Loucy (cell line): ENCODE measurements at regions not wholly inside any gene's neighbourhood (a gene's known extent, or its start where the extent isn't known, plus 50 kb on each side); places are given as distances from the start of the nearest gene placed in this dataset.

Experiments
- H2AFZ ChIP-seq: fragments of 200-600 bp; sonication (generic); 2 replicates; pipeline ENCODE4 v1.6.0; 2016; ENCODE audit warnings: antibody characterized with exemption, mild to moderate bottlenecking, low read length, moderate library complexity
- H3F3A ChIP-seq: fragments of 200-600 bp; 2 replicates; pipeline ENCODE4 v1.6.0; 2016; ENCODE audit warnings: antibody characterized with exemption, low read depth, mild to moderate bottlenecking
- H3K27me3 ChIP-seq: fragments of 200-600 bp; sonication (generic); 2 replicates; pipeline ENCODE4 v1.6.1; 2014; ENCODE audit warnings: low read length, mild to moderate bottlenecking; ENCODE audit not compliant: insufficient read depth, poor library complexity, severe bottlenecking
- H3K36me3 ChIP-seq: fragments of 200-600 bp; sonication (generic); 2 replicates; pipeline ENCODE4 v1.6.1; 2016; ENCODE audit warnings: low read length; ENCODE audit not compliant: insufficient read depth
- H3K4me1 ChIP-seq: fragments of 200-600 bp; sonication (generic); 2 replicates; pipeline ENCODE4 v1.5.1; 2014; ENCODE audit warnings: low read length, mild to moderate bottlenecking; ENCODE audit not compliant: insufficient read depth, poor library complexity, severe bottlenecking
- H3K4me2 ChIP-seq: fragments of 200-600 bp; sonication (generic); 2 replicates; pipeline ENCODE4 v1.6.0; 2014; ENCODE audit warnings: antibody characterized with exemption, low read length, low read depth, mild to moderate bottlenecking; ENCODE audit not compliant: poor library complexity, severe bottlenecking
- H3K4me3 ChIP-seq: fragments of 200-600 bp; sonication (generic); 2 replicates; pipeline ENCODE4 v1.5.1; 2014; ENCODE audit warnings: low read length, mild to moderate bottlenecking, mixed read lengths; ENCODE audit not compliant: poor library complexity, severe bottlenecking
- H3K79me2 ChIP-seq: fragments of 200-600 bp; sonication (generic); 2 replicates; pipeline ENCODE4 v1.6.1; 2014; ENCODE audit warnings: low read length; ENCODE audit not compliant: insufficient read depth
- H3K9ac ChIP-seq: fragments of 200-600 bp; sonication (generic); 2 replicates; pipeline ENCODE4 v1.6.0; 2014; ENCODE audit warnings: mild to moderate bottlenecking, low read depth, low read length, moderate library complexity; ENCODE audit not compliant: poor library complexity, severe bottlenecking
- H3K9me2 ChIP-seq: fragments of 200-600 bp; sonication (generic); replicated peaks from 2 replicates; pipeline ENCODE4 v1.6.1; 2016; ENCODE audit warnings: low read depth, low read length, mixed read lengths
- H3K9me3 ChIP-seq: fragments of 200-600 bp; sonication (generic); 2 replicates; pipeline ENCODE4 v1.6.1; 2014; ENCODE audit warnings: mild to moderate bottlenecking, antibody characterized with exemption, low read length, low read depth; ENCODE audit not compliant: insufficient read depth
- H4K20me1 ChIP-seq: fragments of 200-600 bp; sonication (generic); 2 replicates; pipeline ENCODE4 v1.6.0; 2014; ENCODE audit warnings: antibody characterized with exemption, low read length, mild to moderate bottlenecking; ENCODE audit not compliant: insufficient read depth, poor library complexity, severe bottlenecking
- EZH2phosphoT487 ChIP-seq: fragments of 200-600 bp; IDR thresholded peaks from 2 replicates; pipeline ENCODE4 v1.6.1; 2018; ENCODE audit warnings: antibody characterized with exemption, mild to moderate bottlenecking, moderate library complexity, borderline replicate concordance
- TF ChIP-seq, protein P1 (sequence below): fragments of 200-600 bp; sonication (generic); conservative IDR thresholded peaks from 2 replicates; pipeline ENCODE4 v1.5.1; 2014; ENCODE audit warnings: mild to moderate bottlenecking, antibody characterized with exemption, low read length

DNA sequence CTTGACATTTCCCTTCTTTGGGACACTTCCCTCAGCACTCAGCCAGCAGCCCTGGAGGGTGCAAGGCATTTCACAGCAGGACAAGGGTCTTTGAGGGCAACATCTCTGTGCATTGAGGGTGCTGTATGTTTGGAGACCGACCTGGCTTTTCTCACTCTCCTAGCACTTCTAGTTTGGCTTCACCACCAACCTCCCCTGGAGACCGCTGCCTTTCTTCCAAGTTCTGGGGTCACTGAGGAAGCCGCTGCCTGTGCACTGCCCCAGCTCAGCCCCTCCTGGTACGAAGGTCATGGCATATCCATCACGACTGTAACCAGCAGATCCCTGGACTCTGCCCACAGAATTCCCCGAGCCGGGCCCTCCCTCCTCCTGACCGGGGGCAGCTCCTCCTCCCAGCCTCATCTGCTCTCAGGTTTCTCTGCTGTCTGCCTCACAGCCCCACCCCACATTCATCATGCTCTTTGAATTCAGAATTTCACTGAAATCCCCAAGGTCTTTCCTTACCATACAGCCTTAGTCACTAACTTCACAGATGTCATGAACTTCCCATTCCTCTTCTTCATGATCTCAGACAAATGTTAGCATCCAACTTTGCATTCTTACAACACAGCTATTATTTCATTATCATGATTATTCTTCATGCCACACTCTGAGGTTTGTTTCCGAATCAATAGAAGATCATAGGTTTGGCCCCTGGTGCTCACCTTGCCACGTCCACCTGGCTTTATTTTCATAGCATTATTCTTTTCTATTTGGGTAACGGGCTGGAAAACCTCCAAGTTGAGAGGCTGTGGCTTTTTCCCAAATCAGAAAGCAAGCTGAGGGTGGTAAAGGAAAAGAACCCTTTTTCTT lies 113.0 kb upstream of the COPS8 start:
- no peaks in the 10 kb centered on the region for H3K9me2 ChIP-seq
- no peak overlapping the region for H3K4me2 ChIP-seq
- no peak overlapping the region for H3K9ac ChIP-seq
- H3F3A ChIP-seq, result peaks cover 13% of the 10 kb centered on the region; the same call in 1 of the 2 replicates
- no peaks in the 10 kb centered on the region for H3K36me3 ChIP-seq
- no peak overlapping the region for H3K4me3 ChIP-seq
- H3K79me2 ChIP-seq, result peaks cover 8% of the 10 kb centered on the region; the same call in 1 of the 2 replicates
- H4K20me1 ChIP-seq, result no peaks in the 10 kb centered on the region
- peaks cover 42% of the 10 kb centered on the region for H3K4me1 ChIP-seq
- no peaks in the 10 kb centered on the region for H3K9me3 ChIP-seq
- H3K27me3 ChIP-seq, result no peaks in the 10 kb centered on the region
- H2AFZ ChIP-seq, result no peak overlapping the region
- no peak for TF ChIP-seq EZH2phosphoT487
- TF ChIP-seq, protein P1, sequence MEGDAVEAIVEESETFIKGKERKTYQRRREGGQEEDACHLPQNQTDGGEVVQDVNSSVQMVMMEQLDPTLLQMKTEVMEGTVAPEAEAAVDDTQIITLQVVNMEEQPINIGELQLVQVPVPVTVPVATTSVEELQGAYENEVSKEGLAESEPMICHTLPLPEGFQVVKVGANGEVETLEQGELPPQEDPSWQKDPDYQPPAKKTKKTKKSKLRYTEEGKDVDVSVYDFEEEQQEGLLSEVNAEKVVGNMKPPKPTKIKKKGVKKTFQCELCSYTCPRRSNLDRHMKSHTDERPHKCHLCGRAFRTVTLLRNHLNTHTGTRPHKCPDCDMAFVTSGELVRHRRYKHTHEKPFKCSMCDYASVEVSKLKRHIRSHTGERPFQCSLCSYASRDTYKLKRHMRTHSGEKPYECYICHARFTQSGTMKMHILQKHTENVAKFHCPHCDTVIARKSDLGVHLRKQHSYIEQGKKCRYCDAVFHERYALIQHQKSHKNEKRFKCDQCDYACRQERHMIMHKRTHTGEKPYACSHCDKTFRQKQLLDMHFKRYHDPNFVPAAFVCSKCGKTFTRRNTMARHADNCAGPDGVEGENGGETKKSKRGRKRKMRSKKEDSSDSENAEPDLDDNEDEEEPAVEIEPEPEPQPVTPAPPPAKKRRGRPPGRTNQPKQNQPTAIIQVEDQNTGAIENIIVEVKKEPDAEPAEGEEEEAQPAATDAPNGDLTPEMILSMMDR, result no peak

DNA sequence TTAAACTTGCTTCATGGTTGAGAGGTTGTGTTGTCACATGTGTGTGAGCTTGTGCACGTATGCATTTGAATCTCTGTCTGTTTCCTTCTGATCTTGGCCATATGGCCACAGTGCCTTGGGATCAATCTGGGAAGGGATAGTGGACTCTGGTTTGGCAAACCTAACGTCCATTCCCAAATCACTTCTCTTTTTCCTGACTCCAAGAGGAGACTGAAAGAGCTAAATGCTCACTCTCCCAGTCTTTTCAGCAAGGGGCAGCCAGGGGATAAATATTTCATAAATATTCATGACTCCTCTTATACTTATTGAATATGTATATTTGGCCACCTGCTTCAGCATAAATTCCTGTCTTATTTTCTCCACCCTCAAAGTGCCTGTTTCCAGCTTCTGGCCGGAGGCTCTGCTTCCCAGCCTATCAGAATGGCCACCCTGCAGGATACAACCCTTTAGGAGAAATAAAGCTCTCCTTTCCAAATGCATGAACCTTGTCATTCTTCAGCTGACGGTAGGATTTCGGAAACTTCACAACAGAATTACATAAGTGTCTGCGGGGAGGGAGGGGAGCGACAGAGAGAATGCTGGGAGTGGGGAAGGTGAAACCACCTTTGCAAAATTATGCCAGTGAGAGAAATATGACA lies 112.2 kb upstream of the COPS8 start:
- H3K9me2 ChIP-seq, result no peaks in the 10 kb centered on the region
- H3K4me1 ChIP-seq, result peaks cover 36% of the 10 kb centered on the region
- peaks cover 8% of the 10 kb centered on the region; the same call in 1 of the 2 replicates for H3K79me2 ChIP-seq
- no peak overlapping the region for H2AFZ ChIP-seq
- no peak overlapping the region for H3K4me2 ChIP-seq
- peaks cover 9% of the 10 kb centered on the region; the same call in 1 of the 2 replicates for H3F3A ChIP-seq
- TF ChIP-seq, protein P1, result no peak
- H3K36me3 ChIP-seq, result no peaks in the 10 kb centered on the region
- H3K27me3 ChIP-seq, result no peaks in the 10 kb centered on the region
- no peaks in the 10 kb centered on the region for H3K9me3 ChIP-seq
- no peak overlapping the region for H3K9ac ChIP-seq
- no peaks in the 10 kb centered on the region for H4K20me1 ChIP-seq
- no peak overlapping the region for H3K4me3 ChIP-seq

DNA sequence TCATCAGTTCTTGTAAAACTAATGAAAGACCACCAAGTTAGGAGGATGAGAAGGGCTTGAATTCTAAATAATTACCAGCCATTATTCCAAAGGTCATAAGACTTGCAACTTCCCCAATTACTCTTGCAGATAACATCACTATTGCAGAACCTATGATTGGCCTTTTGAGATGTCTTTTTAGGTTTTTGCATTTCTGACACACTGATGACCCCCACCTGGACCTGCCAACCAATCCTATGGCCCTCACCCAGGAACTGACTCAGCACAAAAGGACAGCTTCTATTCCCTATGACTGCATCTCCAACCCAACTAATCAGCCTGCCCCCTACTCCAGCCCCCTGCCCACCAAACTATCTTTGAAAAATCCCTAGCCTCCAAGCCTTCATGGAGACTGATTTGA lies 111.5 kb upstream of the COPS8 start:
- H3K9me3 ChIP-seq, result no peaks in the 10 kb centered on the region
- no peaks in the 10 kb centered on the region for H3K9me2 ChIP-seq
- H3K79me2 ChIP-seq, result peaks cover 5% of the 10 kb centered on the region; the same call in 1 of the 2 replicates
- H3K4me2 ChIP-seq, result no peak overlapping the region
- no peak overlapping the region for H3K4me3 ChIP-seq
- no peak overlapping the region for H2AFZ ChIP-seq
- H3K36me3 ChIP-seq, result no peaks in the 10 kb centered on the region
- H3K27me3 ChIP-seq, result no peaks in the 10 kb centered on the region
- no peaks in the 10 kb centered on the region for H4K20me1 ChIP-seq
- TF ChIP-seq EZH2phosphoT487, result no peak
- TF ChIP-seq, protein P1, result no peak
- H3F3A ChIP-seq, result 0 out of 2 replicates have a peak, but pooled peaks cover 3% of the 10 kb centered on the region
- peaks cover 29% of the 10 kb centered on the region for H3K4me1 ChIP-seq
- no peak overlapping the region for H3K9ac ChIP-seq
